Calu3 (cell line): ENCODE measurements at regions not wholly inside any gene's neighbourhood (a gene's known extent, or its start where the extent isn't known, plus 50 kb on each side); places are given as distances from the start of the nearest gene placed in this dataset.
"Not testable (repeated sequence)": the region's sequence is repeated elsewhere in the genome, so short reads cannot be mapped to it uniquely, and the experiment has no call there.

Experiments
- BruUV-seq: library from RNA; stranded (reverse); fragments of 400-500 nt; replicated peaks from 2 replicates; lab custom pipeline; 2021; lab: Mats Ljungman, UMichigan
- CTCF ChIA-PET: fragments of 300-600 bp; sonication (Branson Sonifier 250); formaldehyde crosslinking; loops from one replicate; lab custom pipeline; 2022; ENCODE audit warnings: antibody characterized with exemption; lab: Charles Lee
- DNase-seq: peaks from one replicate; pipeline ENCODE4 v3.0.0; 2022
- H3K27ac Mint-ChIP-seq: one replicate; pipeline ENCODE4 v1.8.0; 2022; ENCODE audit warnings: mixed read lengths; ENCODE audit not compliant: unreplicated experiment
- H3K27me3 Mint-ChIP-seq: one replicate; pipeline ENCODE4 v1.8.0; 2022; ENCODE audit warnings: mixed read lengths; ENCODE audit not compliant: unreplicated experiment
- H3K36me3 Mint-ChIP-seq: one replicate; pipeline ENCODE4 v1.8.0; 2022; ENCODE audit warnings: mild to moderate bottlenecking, moderate library complexity, mixed read lengths; ENCODE audit not compliant: insufficient read depth, unreplicated experiment
- H3K4me1 Mint-ChIP-seq: one replicate; pipeline ENCODE4 v1.8.0; 2022; ENCODE audit warnings: mild to moderate bottlenecking, low read depth, mixed read lengths; ENCODE audit not compliant: unreplicated experiment
- H3K4me3 Mint-ChIP-seq: one replicate; pipeline ENCODE4 v1.8.0; 2022; ENCODE audit warnings: mild to moderate bottlenecking, low read depth, moderate library complexity, mixed read lengths; ENCODE audit not compliant: unreplicated experiment
- H3K9me3 Mint-ChIP-seq: one replicate; pipeline ENCODE4 v1.8.0; 2022; ENCODE audit warnings: low read depth, mixed read lengths; ENCODE audit not compliant: unreplicated experiment
- CTCF ChIP-seq: fragments of 200-600 bp; IDR thresholded peaks from one replicate; pipeline ENCODE4 v1.8.0; 2022; ENCODE audit warnings: antibody characterized with exemption; ENCODE audit not compliant: unreplicated experiment
- intact Hi-C: fragments of 100-400 bp; cut with micrococcal nuclease; formaldehyde crosslinking; loops from one replicate; pipeline ENCODE4 v1.10.0; 2022; ENCODE audit not compliant: unreplicated experiment

GRCh38 chrX:40878766-40879165 lies 143.4 kb upstream of the MED14 start:
- Mint-ChIP-seq H3K27me3 (no peaks in the 10 kb centered on the region), H3K4me3 (no peak overlapping the region), H3K27ac (no peak overlapping the region), H3K4me1 (no peaks in the 10 kb centered on the region), H3K9me3 (no peaks in the 10 kb centered on the region), H3K36me3 (no peaks in the 10 kb centered on the region)
- BruUV-seq, result no TSS peak
- CTCF ChIA-PET, result interaction anchor here (1.5 kb wide), 1 partner anchor 236 kb away, joined by 13 read pairs; no protein-coding TSS in a partner anchor
- no peak for DNase-seq
- TF ChIP-seq CTCF, result no peak
- intact Hi-C loops, result loop anchor here (2.0 to 5.0 kb wide), 2 partner anchors 44 to 239 kb away; no protein-coding TSS in a partner anchor

GRCh38 chrX:40879172-40879571 lies 143.8 kb upstream of the MED14 start:
- CTCF ChIA-PET, H3K27ac Mint-ChIP-seq, H3K27me3 Mint-ChIP-seq, H3K4me1 Mint-ChIP-seq, H3K4me3 Mint-ChIP-seq, H3K9me3 Mint-ChIP-seq, DNase-seq, H3K36me3 Mint-ChIP-seq, BruUV-seq: not testable (repeated sequence)
- intact Hi-C loops, result loop anchor here (2.0 to 5.0 kb wide), 2 partner anchors 44 to 238 kb away; no protein-coding TSS in a partner anchor

- CTCF ChIA-PET, result no interaction called here
- no peaks in the 10 kb centered on the region for H3K36me3 Mint-ChIP-seq
- DNase-seq, result no peak
- H3K4me1 Mint-ChIP-seq, result no peaks in the 10 kb centered on the region
- intact Hi-C loops, result no loop called here
- H3K27ac Mint-ChIP-seq, result no peak overlapping the region
- H3K9me3 Mint-ChIP-seq, result no peaks in the 10 kb centered on the region
- BruUV-seq, result no TSS peak
- no peaks in the 10 kb centered on the region for H3K27me3 Mint-ChIP-seq
- TF ChIP-seq CTCF, result no peak
- no peak overlapping the region for H3K4me3 Mint-ChIP-seq
Observed at GRCh38 chrX:40880712-40881111, 145.4 kb upstream of the MED14 start.

- Mint-ChIP-seq H3K4me3 (no peak overlapping the region), H3K27ac (no peak overlapping the region), H3K27me3 (no peaks in the 10 kb centered on the region), H3K9me3 (no peaks in the 10 kb centered on the region), H3K4me1 (no peaks in the 10 kb centered on the region), H3K36me3 (no peaks in the 10 kb centered on the region)
- CTCF ChIA-PET, result no interaction called here
- no TSS peak for BruUV-seq
- intact Hi-C loops, result no loop called here
- DNase-seq, result no peak
- TF ChIP-seq CTCF, result no peak
Observed at GRCh38 chrX:40883021-40883619, 147.8 kb upstream of the MED14 start.

- H3K27me3 Mint-ChIP-seq, result no peaks in the 10 kb centered on the region
- no peaks in the 10 kb centered on the region for H3K4me1 Mint-ChIP-seq
- H3K9me3 Mint-ChIP-seq, result no peaks in the 10 kb centered on the region
- BruUV-seq, result no TSS peak
- TF ChIP-seq CTCF, result no peak
- intact Hi-C loops, result no loop called here
- no peak overlapping the region for H3K4me3 Mint-ChIP-seq
- CTCF ChIA-PET, result interaction anchor here (0.6 to 1.0 kb wide), 3 partner anchors 8 to 157 kb away, joined by 3 read pairs; no protein-coding TSS in a partner anchor
- no peak overlapping the region for H3K27ac Mint-ChIP-seq
- no peaks in the 10 kb centered on the region for H3K36me3 Mint-ChIP-seq
- no peak for DNase-seq
Observed at GRCh38 chrX:40885989-40886388, 150.6 kb upstream of the MED14 start.
